HEK293 (cell line): ENCODE measurements at regions not wholly inside any gene's neighbourhood (a gene's known extent, or its start where the extent isn't known, plus 50 kb on each side); places are given as distances from the start of the nearest gene placed in this dataset.
"Not testable (repeated sequence)": the region's sequence is repeated elsewhere in the genome, so short reads cannot be mapped to it uniquely, and the experiment has no call there.

Experiments
- CTCF ChIP-seq: fragments of 450-650 bp; formaldehyde crosslinking; IDR thresholded peaks from 2 replicates; pipeline ENCODE4 v1.5.1; 2016; ENCODE audit warnings: missing biosample characterization, missing genetic modification characterization
- KLF9 ChIP-seq: fragments of 450-650 bp; formaldehyde crosslinking; IDR thresholded peaks from 2 replicates; pipeline ENCODE4 v1.5.1; 2016; ENCODE audit warnings: missing biosample characterization, missing genetic modification characterization, low read depth
- PRDM10 ChIP-seq: fragments of 450-650 bp; formaldehyde crosslinking; IDR thresholded peaks from 2 replicates; pipeline ENCODE4 v1.5.1; 2016; ENCODE audit warnings: missing biosample characterization, missing genetic modification characterization
- TCF7L2 ChIP-seq: IDR thresholded peaks from 2 replicates; pipeline ENCODE4 v1.6.1; 2011; ENCODE audit warnings: low read depth, mild to moderate bottlenecking, inconsistent platforms, low read length, moderate library complexity, borderline replicate concordance
- ZNF121 ChIP-seq: fragments of 450-650 bp; formaldehyde crosslinking; IDR thresholded peaks from 2 replicates; pipeline ENCODE4 v1.5.1; 2016; ENCODE audit warnings: missing biosample characterization, missing genetic modification characterization
- ZNF26 ChIP-seq: fragments of 450-650 bp; formaldehyde crosslinking; IDR thresholded peaks from 2 replicates; pipeline ENCODE4 v1.5.1; 2016; ENCODE audit warnings: missing biosample characterization, missing genetic modification characterization
- ZNF704 ChIP-seq: fragments of 450-650 bp; formaldehyde crosslinking; IDR thresholded peaks from 2 replicates; pipeline ENCODE4 v1.5.1; 2016; ENCODE audit warnings: missing biosample characterization, missing genetic modification characterization

- TF ChIP-seq TCF7L2; KLF9 (tag by site-specific recombination); PRDM10; ZNF121 (tag by site-specific recombination); ZNF704; ZNF26; CTCF (tag by site-specific recombination): not testable (repeated sequence)
Measured at GRCh38 chr4:18688351-18688750, 666.8 kb upstream of the LCORL start.
